CD4-positive, alpha-beta T cell treated with Interferon gamma for 1 hour (primary cell): ENCODE measurements at regions not wholly inside any gene's neighbourhood (a gene's known extent, or its start where the extent isn't known, plus 50 kb on each side); places are given as distances from the start of the nearest gene placed in this dataset.

Source experiments
- DNase-seq: peaks from one replicate; pipeline ENCODE4 v3.0.0-alpha.2; 2020

DNA sequence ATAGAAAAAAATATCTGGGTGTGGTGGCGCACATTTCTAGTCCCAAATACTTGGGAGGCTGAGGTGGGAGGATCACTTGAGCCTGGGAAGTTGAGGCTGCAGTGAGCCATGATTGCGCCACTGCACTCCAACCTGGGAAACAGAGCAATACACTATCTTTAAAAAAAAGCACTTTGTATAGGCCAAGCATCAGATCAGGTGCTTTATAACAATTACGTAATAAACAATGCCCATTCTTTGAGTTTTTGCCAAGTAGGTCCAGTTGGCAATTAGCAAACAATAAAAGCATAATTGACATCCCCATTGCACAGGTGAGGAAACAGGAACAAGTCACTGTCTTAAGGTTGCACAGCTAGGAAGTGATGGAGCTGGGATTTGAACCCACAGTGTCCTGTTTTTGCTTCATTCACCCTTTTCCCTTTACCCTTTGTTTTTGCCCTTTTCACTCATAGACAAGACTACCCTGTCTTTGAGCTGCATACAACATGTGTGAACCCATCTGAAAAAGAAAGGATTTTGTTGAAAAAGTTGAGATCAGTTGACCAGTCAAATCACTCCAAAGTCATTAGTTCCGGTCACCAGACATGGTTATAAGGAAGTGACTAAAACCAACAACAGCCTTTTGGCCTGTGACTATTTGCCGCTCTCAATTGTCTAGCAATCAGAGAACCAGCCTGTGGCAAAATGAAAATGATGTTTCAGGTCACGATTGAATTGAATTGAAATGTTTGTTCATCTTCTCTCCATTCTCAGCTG is 303.6 kb downstream of the TFAP2C start:
- DNase-seq = no peak

- DNase-seq = no peak
Measured at GRCh38 chr20:56933331-56933698, 304.2 kb downstream of the TFAP2C start.

GRCh38 chr20:56934888-56935287 is 305.8 kb downstream of the TFAP2C start:
- no peak for DNase-seq

GRCh38 chr20:56940466-56940865 is 311.4 kb downstream of the TFAP2C start:
- no peak for DNase-seq

DNA sequence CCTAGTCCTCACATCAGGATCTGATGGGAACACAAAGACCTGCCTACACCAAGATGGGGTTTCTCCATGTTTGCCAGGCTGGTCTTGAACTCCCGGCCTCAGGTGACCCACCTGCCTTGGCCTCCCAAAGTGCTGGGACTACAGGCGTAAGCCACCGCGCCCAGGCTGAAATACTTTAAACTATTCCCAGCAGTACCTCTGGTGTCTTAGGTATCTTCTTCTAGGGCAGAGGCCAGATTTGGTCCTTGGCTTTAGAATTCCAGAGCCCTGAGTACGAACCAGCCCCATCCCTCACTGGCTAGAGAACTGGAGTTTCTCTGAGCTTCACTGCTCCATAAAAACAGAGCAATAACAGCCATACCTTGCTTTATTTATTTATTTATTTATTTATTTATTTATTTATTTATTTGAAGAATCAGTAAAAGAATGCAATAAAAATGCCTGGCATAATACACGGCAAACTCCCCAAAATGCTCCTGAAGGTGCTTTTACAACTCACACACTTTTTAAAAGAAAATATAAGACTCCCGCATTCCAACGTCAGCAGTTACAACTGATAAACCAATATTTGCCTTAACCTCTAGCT is 312.1 kb downstream of the TFAP2C start:
- no peak for DNase-seq

GRCh38 chr20:56943946-56944945 is 315.1 kb downstream of the TFAP2C start:
- no peak for DNase-seq

DNA sequence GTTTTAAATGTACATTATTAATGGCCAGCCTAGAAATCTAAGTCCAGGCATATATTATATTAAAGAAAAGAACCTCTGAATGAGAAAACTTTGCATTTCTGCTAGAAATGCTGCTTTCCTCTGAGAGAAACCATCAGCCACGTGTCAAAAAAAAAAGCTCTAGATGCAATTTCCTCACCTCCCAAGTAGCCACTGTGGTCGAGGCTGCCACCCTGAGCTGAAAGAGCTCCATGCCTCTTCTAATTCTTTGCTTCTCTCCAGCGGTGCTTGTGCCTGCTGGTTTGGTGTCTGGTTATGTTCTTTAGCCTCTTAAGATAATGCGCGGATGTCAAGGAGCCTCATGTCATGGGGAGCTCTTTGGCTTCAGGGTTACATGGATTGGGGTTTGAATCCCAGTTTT is 316.0 kb downstream of the TFAP2C start:
- no peak for DNase-seq

- no peak for DNase-seq
Measured at GRCh38 chr20:56945901-56946300, 316.8 kb downstream of the TFAP2C start.

DNA sequence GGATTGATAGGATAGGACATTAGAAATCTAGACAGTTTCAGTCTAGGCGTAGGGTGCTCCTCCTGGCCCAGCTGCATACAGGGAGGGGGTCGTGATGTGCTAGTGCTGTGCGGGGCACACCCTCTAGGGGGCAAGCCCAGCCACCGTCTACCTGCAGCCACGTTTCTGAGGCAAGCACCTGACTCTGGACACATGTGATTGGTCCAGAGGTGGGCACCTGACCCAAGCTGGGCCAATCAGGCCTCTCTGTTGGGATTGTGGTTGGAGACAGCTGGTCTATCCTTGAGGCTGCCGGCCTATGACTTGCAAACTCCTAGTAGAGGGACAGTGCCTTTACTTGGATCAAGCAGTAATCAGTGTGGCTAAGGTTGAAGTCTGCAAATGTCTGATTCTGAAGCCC is 317.1 kb downstream of the BMP7 start:
- DNase-seq = no peak

GRCh38 chr20:56952258-56953047 is 314.0 kb downstream of the BMP7 start:
- no peak for DNase-seq

GRCh38 chr20:56953048-56953586 is 313.3 kb downstream of the BMP7 start:
- no peak for DNase-seq

GRCh38 chr20:56954797-56955196 is 311.6 kb downstream of the BMP7 start:
- DNase-seq = no peak

- DNase-seq = no peak
Measured at GRCh38 chr20:56955680-56956079, 310.8 kb downstream of the BMP7 start.

DNA sequence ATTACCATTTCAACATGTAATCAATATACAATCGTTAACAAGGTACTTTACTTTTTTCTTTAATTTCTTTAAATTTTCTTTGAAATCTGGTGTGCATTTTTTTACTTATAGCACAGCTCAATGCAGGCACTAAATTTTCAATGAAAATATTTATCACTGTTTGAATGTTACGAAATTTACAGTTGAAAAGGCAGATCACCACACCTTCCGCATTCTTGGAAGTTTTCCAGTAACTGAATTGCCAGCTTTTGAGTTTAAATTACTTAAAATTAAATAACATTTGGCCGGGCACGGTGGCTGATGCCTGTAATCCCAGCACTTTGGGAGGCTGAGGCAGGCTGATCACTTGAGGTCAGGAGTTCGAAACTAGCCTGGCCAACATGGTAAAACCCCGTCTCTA is 309.9 kb downstream of the BMP7 start:
- DNase-seq = no peak

GRCh38 chr20:56957737-56958553 is 308.5 kb downstream of the BMP7 start:
- DNase-seq = no peak

GRCh38 chr20:56964901-56965300 is 301.5 kb downstream of the BMP7 start:
- no peak for DNase-seq

- no peak for DNase-seq
Measured at GRCh38 chr20:56967916-56968315, 298.5 kb downstream of the BMP7 start.

DNA sequence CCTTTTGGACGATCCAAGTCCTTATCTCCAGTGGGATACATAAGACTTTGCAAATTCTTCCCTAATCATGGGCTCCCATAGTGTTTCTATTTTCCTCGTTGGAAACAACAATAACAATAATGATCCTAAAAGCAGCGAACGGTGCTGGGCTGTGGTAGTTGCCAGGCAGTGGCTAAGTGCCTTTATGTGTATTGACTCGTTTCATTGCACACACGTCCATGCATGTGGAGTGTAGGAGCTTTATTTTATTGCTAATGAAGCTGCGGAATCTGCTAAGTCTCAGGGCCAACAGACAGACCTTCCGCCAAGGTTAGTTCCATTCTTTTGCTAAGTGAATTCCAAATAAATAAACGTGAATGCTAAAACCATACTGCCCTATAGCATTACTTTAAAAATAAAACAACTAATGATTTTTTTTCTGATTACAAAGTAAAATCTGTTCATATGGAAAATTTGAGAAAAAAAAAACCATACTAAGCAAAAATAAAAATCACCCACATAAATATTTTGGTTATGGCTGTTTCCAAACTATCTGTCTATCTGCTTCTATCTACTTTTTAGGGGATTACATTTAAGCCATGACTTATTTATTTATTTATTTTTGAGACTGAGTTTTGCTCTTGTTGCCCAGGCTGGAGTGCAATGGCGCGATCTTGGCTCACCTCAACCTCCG is 297.9 kb downstream of the BMP7 start:
- no peak for DNase-seq

GRCh38 chr20:56974499-56975250 is 291.8 kb downstream of the BMP7 start:
- no peak for DNase-seq

GRCh38 chr20:56975838-56976237 is 290.6 kb downstream of the BMP7 start:
- no peak for DNase-seq
